Hepatocyte (in vitro differentiated cells): ENCODE measurements at regions not wholly inside any gene's neighbourhood (a gene's known extent, or its start where the extent isn't known, plus 50 kb on each side); places are given as distances from the start of the nearest gene placed in this dataset.

Experiments used
- EZH2 ChIP-seq: fragments of 200-600 bp; sonication (generic); IDR thresholded peaks from 2 replicates; pipeline ENCODE4 v1.6.1; 2016; ENCODE audit warnings: antibody characterized with exemption, mild to moderate bottlenecking, borderline replicate concordance
- EZH2phosphoT487 ChIP-seq: fragments of 200-600 bp; sonication (generic); IDR thresholded peaks from one replicate; pipeline ENCODE4 v1.6.1; 2018; ENCODE audit warnings: antibody characterized with exemption, mild to moderate bottlenecking, low read depth, moderate library complexity; ENCODE audit not compliant: unreplicated experiment, severe bottlenecking
- TF ChIP-seq, protein P1 (sequence below): fragments of 200-600 bp; sonication (generic); IDR thresholded peaks from 2 replicates; pipeline ENCODE4 v1.5.1; 2016; ENCODE audit warnings: antibody characterized with exemption, mild to moderate bottlenecking; ENCODE audit not compliant: poor library complexity

DNA sequence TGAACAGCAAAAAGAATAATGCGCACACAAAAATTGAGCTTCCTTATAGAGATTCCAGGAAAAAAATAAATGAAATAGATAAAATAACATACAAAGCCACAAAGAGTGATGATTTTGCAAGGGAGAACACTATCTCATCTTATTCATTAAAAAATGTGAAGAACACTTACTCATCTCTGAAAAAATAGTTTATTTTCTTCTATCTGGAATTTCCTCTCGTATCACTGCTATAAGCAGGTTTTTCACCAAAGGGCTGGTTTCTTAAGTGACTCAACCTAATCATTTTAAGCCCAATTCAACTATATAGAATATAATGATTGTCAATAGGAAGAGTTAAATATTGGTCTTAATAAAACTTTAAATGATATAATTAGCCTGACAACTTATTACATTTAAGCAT is 504.9 kb downstream of the NR2F1-AS1 start:
- TF ChIP-seq, protein P1, sequence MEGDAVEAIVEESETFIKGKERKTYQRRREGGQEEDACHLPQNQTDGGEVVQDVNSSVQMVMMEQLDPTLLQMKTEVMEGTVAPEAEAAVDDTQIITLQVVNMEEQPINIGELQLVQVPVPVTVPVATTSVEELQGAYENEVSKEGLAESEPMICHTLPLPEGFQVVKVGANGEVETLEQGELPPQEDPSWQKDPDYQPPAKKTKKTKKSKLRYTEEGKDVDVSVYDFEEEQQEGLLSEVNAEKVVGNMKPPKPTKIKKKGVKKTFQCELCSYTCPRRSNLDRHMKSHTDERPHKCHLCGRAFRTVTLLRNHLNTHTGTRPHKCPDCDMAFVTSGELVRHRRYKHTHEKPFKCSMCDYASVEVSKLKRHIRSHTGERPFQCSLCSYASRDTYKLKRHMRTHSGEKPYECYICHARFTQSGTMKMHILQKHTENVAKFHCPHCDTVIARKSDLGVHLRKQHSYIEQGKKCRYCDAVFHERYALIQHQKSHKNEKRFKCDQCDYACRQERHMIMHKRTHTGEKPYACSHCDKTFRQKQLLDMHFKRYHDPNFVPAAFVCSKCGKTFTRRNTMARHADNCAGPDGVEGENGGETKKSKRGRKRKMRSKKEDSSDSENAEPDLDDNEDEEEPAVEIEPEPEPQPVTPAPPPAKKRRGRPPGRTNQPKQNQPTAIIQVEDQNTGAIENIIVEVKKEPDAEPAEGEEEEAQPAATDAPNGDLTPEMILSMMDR, result no peak
- no peak for TF ChIP-seq EZH2
- TF ChIP-seq EZH2phosphoT487, result no peak
